ENCODE measurements at regions not wholly inside any gene's neighbourhood (a gene's known extent, or its start where the extent isn't known, plus 50 kb on each side); places are given as distances from the start of the nearest gene placed in this dataset.

- TF ChIP-seq, protein P1, sequence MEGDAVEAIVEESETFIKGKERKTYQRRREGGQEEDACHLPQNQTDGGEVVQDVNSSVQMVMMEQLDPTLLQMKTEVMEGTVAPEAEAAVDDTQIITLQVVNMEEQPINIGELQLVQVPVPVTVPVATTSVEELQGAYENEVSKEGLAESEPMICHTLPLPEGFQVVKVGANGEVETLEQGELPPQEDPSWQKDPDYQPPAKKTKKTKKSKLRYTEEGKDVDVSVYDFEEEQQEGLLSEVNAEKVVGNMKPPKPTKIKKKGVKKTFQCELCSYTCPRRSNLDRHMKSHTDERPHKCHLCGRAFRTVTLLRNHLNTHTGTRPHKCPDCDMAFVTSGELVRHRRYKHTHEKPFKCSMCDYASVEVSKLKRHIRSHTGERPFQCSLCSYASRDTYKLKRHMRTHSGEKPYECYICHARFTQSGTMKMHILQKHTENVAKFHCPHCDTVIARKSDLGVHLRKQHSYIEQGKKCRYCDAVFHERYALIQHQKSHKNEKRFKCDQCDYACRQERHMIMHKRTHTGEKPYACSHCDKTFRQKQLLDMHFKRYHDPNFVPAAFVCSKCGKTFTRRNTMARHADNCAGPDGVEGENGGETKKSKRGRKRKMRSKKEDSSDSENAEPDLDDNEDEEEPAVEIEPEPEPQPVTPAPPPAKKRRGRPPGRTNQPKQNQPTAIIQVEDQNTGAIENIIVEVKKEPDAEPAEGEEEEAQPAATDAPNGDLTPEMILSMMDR (IDR thresholded peaks at IDR 0.05; ENCODE audit: insufficient read depth, low read length, poor library complexity, severe bottlenecking), result no peak
- no peak for TF ChIP-seq EZH2phosphoT487 (conservative IDR thresholded peaks at IDR 0.05; ENCODE audit: low read length)
These were observed 357.7 kb upstream of the SYT4 start for GRCh38 chr18:43634994-43635393.

Measured in SU-DHL-6 (cell line).